ENCODE measurements at regions not wholly inside any gene's neighbourhood (a gene's known extent, or its start where the extent isn't known, plus 50 kb on each side); places are given as distances from the start of the nearest gene placed in this dataset.

DNA sequence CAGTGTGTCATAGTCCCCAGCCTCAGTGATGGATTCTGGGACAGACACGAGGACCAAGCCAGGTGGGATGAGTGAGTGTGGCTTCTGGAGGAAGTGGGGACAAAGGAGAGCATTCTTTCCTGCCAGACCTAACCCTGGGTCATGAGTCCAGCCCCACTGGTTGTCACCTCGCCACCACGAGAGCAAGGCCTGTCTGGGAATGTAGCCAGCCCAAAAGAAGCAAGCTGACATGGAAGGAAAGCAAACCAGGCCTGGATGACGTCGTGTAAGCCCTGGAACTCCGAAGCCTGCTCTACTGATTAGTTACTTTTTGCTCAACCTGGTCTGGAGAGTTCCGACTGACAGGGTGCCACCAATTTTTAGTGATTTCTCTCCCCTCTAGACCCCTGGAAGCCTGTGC is 105.9 kb downstream of the SINHCAF start:
- TF ChIP-seq, protein P1, sequence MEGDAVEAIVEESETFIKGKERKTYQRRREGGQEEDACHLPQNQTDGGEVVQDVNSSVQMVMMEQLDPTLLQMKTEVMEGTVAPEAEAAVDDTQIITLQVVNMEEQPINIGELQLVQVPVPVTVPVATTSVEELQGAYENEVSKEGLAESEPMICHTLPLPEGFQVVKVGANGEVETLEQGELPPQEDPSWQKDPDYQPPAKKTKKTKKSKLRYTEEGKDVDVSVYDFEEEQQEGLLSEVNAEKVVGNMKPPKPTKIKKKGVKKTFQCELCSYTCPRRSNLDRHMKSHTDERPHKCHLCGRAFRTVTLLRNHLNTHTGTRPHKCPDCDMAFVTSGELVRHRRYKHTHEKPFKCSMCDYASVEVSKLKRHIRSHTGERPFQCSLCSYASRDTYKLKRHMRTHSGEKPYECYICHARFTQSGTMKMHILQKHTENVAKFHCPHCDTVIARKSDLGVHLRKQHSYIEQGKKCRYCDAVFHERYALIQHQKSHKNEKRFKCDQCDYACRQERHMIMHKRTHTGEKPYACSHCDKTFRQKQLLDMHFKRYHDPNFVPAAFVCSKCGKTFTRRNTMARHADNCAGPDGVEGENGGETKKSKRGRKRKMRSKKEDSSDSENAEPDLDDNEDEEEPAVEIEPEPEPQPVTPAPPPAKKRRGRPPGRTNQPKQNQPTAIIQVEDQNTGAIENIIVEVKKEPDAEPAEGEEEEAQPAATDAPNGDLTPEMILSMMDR (IDR thresholded peaks at IDR 0.05) = no peak
- no peak for TF ChIP-seq POLR2A (IDR thresholded peaks at IDR 0.05)
